OCI-LY7 (cell line): ENCODE measurements at regions not wholly inside any gene's neighbourhood (a gene's known extent, or its start where the extent isn't known, plus 50 kb on each side); places are given as distances from the start of the nearest gene placed in this dataset.

Source experiments
- BruUV-seq: library from RNA; stranded (reverse); fragments of 400-500 nt; replicated peaks from 2 replicates; lab custom pipeline; 2021; lab: Mats Ljungman, UMichigan
- CTCF ChIA-PET: fragments of 300-600 bp; sonication (Branson Sonifier 250); formaldehyde crosslinking; loops from one replicate; lab custom pipeline; 2022; ENCODE audit warnings: antibody characterized with exemption; ENCODE audit not compliant: unreplicated experiment; lab: Charles Lee
- POLR2A ChIA-PET: fragments of 300-600 bp; sonication (Branson Sonifier 250); formaldehyde crosslinking; loops from one replicate; lab custom pipeline; 2022; ENCODE audit warnings: antibody characterized with exemption; lab: Charles Lee
- DNase-seq: peaks from one replicate; pipeline ENCODE4 v3.0.0-alpha.2; 2015; ENCODE audit warnings: low spot score
- H2AFZ ChIP-seq: fragments of 200-600 bp; sonication (generic), shearing (Covaris generic); 2 replicates; pipeline ENCODE4 v1.6.1; 2014; ENCODE audit warnings: mild to moderate bottlenecking, antibody characterized with exemption, low read length, moderate library complexity
- H3K27ac ChIP-seq: fragments of 200-600 bp; sonication (generic); 2 replicates; pipeline ENCODE4 v1.5.1; 2014; ENCODE audit warnings: mixed run types, low read depth, mild to moderate bottlenecking, moderate library complexity, low read length, inconsistent platforms; ENCODE audit not compliant: poor library complexity, severe bottlenecking
- H3K36me3 ChIP-seq: fragments of 200-600 bp; sonication (generic); 2 replicates; pipeline ENCODE4 v1.6.1; 2014; ENCODE audit warnings: mild to moderate bottlenecking, antibody characterized with exemption, low read length, moderate library complexity, mixed read lengths; ENCODE audit not compliant: insufficient read depth
- H3K4me1 ChIP-seq: fragments of 200-600 bp; sonication (generic); 2 replicates; pipeline ENCODE4 v1.5.1; 2014; ENCODE audit warnings: mild to moderate bottlenecking, low read length; ENCODE audit not compliant: insufficient read depth, poor library complexity, severe bottlenecking
- H3K4me2 ChIP-seq: fragments of 200-600 bp; sonication (generic); 2 replicates; pipeline ENCODE4 v1.6.1; 2014; ENCODE audit warnings: mild to moderate bottlenecking, low read length
- H3K4me3 ChIP-seq: fragments of 200-600 bp; sonication (generic); 2 replicates; pipeline ENCODE4 v1.5.1; 2014; ENCODE audit warnings: mild to moderate bottlenecking, low read depth, low read length; ENCODE audit not compliant: poor library complexity, severe bottlenecking
- H3K79me2 ChIP-seq: fragments of 200-600 bp; sonication (generic); 2 replicates; pipeline ENCODE4 v1.6.1; 2016; ENCODE audit warnings: low read depth, mild to moderate bottlenecking, low read length, moderate library complexity, mixed read lengths; ENCODE audit not compliant: insufficient read depth
- H3K9me2 ChIP-seq: fragments of 200-600 bp; sonication (generic); 2 replicates; pipeline ENCODE4 v1.6.1; 2016; ENCODE audit warnings: mild to moderate bottlenecking, low read length, mixed read lengths; ENCODE audit not compliant: insufficient read depth
- H3K9me3 ChIP-seq: fragments of 200-600 bp; sonication (generic); 2 replicates; pipeline ENCODE4 v1.6.1; 2014; ENCODE audit warnings: mild to moderate bottlenecking, mixed run types, low read length, mixed read lengths
- H4K20me1 ChIP-seq: fragments of 200-600 bp; sonication (generic); 2 replicates; pipeline ENCODE4 v1.6.1; 2014; ENCODE audit warnings: mild to moderate bottlenecking, antibody characterized with exemption, low read length, moderate library complexity, mixed read lengths; ENCODE audit not compliant: insufficient read depth
- CTCF ChIP-seq: fragments of 200-600 bp; sonication (generic); conservative IDR thresholded peaks from 2 replicates; pipeline ENCODE4 v1.5.1; 2014; ENCODE audit warnings: mild to moderate bottlenecking, antibody characterized with exemption, low read length, moderate library complexity, mixed read lengths
- EZH2phosphoT487 ChIP-seq: fragments of 200-600 bp; sonication (generic); IDR thresholded peaks from 2 replicates; pipeline ENCODE4 v1.6.1; 2018; ENCODE audit warnings: low read depth, borderline replicate concordance, mild to moderate bottlenecking, mixed run types, antibody characterized with exemption, low read length, moderate library complexity, mixed read lengths
- intact Hi-C: fragments of 100-400 bp; cut with micrococcal nuclease; formaldehyde crosslinking; loops from one replicate; pipeline ENCODE4 v1.10.0; 2022; ENCODE audit not compliant: unreplicated experiment

- H3K36me3 ChIP-seq = no peaks in the 10 kb centered on the region
- H2AFZ ChIP-seq = no peak overlapping the region
- H3K9me2 ChIP-seq = no peaks in the 10 kb centered on the region; the same call in 1 of the 2 replicates
- no peaks in the 10 kb centered on the region for H3K4me1 ChIP-seq
- H3K4me2 ChIP-seq = no peak overlapping the region
- CTCF ChIA-PET = interaction anchor here (0.6 kb wide), 1 partner anchor 335 kb away, joined by 3 read pairs; no protein-coding TSS in a partner anchor
- H3K79me2 ChIP-seq = no peaks in the 10 kb centered on the region
- H3K9me3 ChIP-seq = no peaks in the 10 kb centered on the region
- no peak overlapping the region for H3K4me3 ChIP-seq
- POLR2A ChIA-PET = interaction anchor here (0.5 to 0.6 kb wide), 2 partner anchors 10 to 26 kb away, joined by 3 to 4 read pairs; no protein-coding TSS in a partner anchor
- no peak overlapping the region for H3K27ac ChIP-seq
- intact Hi-C loops = no loop called here
- BruUV-seq = no TSS peak
- no peak for DNase-seq
- no peaks in the 10 kb centered on the region for H4K20me1 ChIP-seq
- TF ChIP-seq CTCF (no peak), EZH2phosphoT487 (no peak)
Measured at GRCh38 chr4:115428455-115428854, 315.0 kb upstream of the NDST4 start.

GRCh38 chr4:115424852-115425251, 311.4 kb upstream of the NDST4 start:
- Histone ChIP-seq H3K9me2 (no peaks in the 10 kb centered on the region), H2AFZ (no peak overlapping the region), H4K20me1 (no peaks in the 10 kb centered on the region), H3K4me1 (no peaks in the 10 kb centered on the region), H3K36me3 (no peaks in the 10 kb centered on the region), H3K4me3 (no peak overlapping the region), H3K79me2 (no peaks in the 10 kb centered on the region), H3K27ac (no peak overlapping the region), H3K9me3 (no peaks in the 10 kb centered on the region), H3K4me2 (no peak overlapping the region)
- CTCF ChIA-PET = no interaction called here
- DNase-seq = no peak
- TF ChIP-seq EZH2phosphoT487 = no peak
- no peak for TF ChIP-seq CTCF
- POLR2A ChIA-PET = no interaction called here
- intact Hi-C loops = no loop called here
- BruUV-seq = no TSS peak

GRCh38 chr4:115418635-115419396, 305.4 kb upstream of the NDST4 start:
- H4K20me1 ChIP-seq = no peaks in the 10 kb centered on the region
- H3K79me2 ChIP-seq = no peaks in the 10 kb centered on the region
- no peaks in the 10 kb centered on the region for H3K9me3 ChIP-seq
- no peak for DNase-seq
- intact Hi-C loops = no loop called here
- H3K27ac ChIP-seq = no peak overlapping the region
- no peak for TF ChIP-seq EZH2phosphoT487
- no peak for TF ChIP-seq CTCF
- no peak overlapping the region for H2AFZ ChIP-seq
- H3K4me1 ChIP-seq = no peaks in the 10 kb centered on the region
- H3K9me2 ChIP-seq = no peaks in the 10 kb centered on the region
- ChIA-PET CTCF (no interaction called here), POLR2A (interaction anchor here (0.6 kb wide), 1 partner anchor 9 kb away, joined by 3 read pairs; no protein-coding TSS in a partner anchor)
- no peaks in the 10 kb centered on the region for H3K36me3 ChIP-seq
- no peak overlapping the region for H3K4me3 ChIP-seq
- no peak overlapping the region for H3K4me2 ChIP-seq
- BruUV-seq = no TSS peak
